MM.1S (cell line): ENCODE measurements at regions not wholly inside any gene's neighbourhood (a gene's known extent, or its start where the extent isn't known, plus 50 kb on each side); places are given as distances from the start of the nearest gene placed in this dataset.

Source experiments
- CTCF ChIP-seq: fragments of 300-600 bp; sonication (generic); IDR thresholded peaks from 2 replicates; pipeline ENCODE4 v1.5.1; 2016; ENCODE audit warnings: antibody characterized with exemption, low read length, mixed read lengths
- EZH2 ChIP-seq: fragments of 300-600 bp; sonication (generic); optimal IDR thresholded peaks from 2 replicates; pipeline ENCODE3; 2017; ENCODE audit warnings: low read depth, mild to moderate bottlenecking, antibody characterized with exemption, low read length, mixed read lengths

- no peak for TF ChIP-seq CTCF
- no peak for TF ChIP-seq EZH2
Measured at GRCh38 chr19:13669780-13670355, 94.5 kb upstream of the MRI1 start.
